Nucleus accumbens (tissue), 56 donors: ENCODE measurements at regions not wholly inside any gene's neighbourhood (a gene's known extent, or its start where the extent isn't known, plus 50 kb on each side); places are given as distances from the start of the nearest gene placed in this dataset.

Experiments used
- DNase-seq, 56 donors: peaks; one replicate each; lab custom pipeline; 2025; lab: John Stamatoyannopoulos, UW

DNA sequence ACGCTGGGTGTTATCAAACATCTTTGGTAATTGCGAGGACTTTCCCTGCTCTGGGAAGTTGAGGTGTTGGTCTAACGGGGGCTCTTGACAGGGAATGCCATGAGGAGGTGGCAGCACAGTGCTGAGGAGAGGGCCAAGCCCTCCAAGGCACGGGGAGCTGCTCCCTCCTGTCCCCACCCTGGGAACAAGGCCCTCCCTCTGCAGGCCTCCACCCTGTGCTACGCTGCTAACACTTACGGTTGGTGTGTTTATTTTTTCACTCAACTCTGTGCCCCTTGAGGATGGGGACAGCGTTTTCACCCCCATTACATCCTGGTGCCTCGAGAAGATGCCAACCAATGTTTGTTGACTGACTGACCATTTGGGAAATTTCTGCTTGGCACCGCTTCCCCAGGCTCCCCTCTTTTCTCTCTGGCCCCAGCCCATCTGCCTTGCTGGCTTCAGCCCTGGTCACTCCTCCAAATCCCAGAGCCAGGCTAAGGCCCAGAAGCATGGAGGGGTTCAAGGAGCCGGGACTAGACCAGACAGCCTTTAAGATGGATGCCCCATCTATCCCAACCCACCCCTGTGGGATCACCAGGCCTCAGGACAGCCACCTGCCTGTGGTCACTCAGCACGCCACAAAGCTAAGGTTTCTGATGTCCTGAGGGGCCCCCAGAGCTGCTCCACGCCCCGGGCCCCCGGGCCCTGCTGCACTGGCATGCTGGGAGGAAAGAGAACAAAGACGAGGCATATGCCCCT lies 125.7 kb downstream of the BARX1 start:
- no peak for DNase-seq

DNA sequence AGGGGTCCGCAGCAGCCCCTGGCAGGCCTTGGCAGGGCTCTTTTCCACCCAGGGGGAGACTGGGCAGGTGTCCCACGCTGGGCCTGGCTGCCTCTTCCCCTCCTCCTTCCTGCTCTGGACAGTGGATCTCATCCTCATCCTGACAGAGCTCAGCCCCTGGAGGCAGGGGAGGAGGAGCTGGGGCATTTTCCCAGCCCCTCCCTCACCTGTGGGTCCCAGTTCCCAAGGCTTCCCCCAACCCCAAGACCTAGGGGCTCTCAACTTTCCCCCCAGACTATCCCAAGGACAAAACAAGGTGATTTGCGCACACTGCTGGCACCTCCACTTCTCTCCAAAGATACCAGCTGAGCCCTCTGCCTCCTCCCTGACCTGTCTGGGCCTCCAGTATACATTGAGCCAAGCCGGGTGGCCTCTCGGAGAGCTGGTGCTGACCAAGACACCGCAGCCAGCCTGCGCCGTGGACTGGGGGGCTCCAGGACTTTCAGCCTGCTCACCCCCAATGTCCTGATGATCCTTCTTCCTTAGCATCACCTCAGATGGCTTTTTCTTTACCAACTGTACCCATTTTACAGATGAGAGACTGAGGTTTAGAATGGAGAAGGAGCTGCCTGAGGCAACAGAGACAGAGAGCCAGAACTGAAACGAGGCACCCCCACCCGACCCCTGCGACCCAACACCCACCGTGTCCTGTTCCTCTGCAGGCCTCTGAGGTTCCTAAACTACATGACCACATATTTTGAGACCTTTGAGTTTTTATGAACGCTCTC lies 126.6 kb downstream of the BARX1 start:
- no peak for DNase-seq

GRCh38 chr9:93827545-93828330 lies 127.4 kb downstream of the BARX1 start:
- peak in 33 of 56 donors; percentile 6 to 57 (median 14) for DNase-seq

- no peak for DNase-seq
Observed at GRCh38 chr9:93826905-93827544, 128.1 kb downstream of the BARX1 start.

GRCh38 chr9:93826209-93826608 lies 128.9 kb downstream of the BARX1 start:
- DNase-seq = no peak

GRCh38 chr9:93825348-93826115 lies 129.6 kb downstream of the BARX1 start:
- no peak for DNase-seq

DNA sequence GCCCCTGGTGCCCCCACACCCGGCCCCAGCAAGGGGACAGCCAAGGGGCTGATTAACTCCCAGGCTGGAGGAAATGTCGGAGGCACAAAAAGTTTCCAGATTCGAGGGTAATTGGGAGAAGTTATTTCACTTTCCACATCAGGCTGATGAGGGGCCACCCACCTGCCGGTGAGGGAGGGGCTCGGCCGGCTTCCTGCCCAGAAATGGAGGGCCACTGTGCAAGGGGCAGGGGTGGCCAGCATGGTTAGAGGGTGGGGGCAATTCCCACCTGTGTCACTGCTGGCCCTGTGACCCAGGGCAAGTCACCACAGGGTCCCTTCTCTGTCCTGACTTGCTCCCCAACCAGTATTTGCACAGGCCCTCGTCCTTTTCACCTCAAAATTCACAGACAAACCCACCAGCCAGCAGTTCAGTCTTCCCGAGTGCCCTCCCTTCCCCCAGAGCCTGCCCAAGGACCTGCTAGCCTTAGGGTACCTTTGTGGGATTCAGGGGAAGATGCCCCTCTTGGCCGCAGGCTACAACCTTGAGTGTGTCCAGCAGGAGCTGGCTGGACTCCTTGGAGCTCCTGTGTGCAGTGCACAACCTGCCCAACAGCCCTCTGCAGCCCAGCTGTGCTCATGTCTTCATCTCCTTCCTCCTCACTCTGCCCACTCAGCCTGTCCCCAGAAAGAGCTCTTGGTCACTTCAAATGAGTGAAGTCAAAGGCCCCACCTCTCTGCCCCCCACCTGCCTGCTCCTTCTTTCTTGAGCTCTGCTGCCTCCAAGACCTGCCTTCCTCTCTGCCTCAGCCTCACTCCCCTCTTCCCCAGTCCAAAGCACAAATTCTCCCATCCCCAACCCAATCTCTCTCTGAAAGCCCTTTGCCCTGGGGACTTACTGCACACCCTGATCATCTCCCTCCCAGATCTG lies 130.5 kb downstream of the BARX1 start:
- DNase-seq = no peak

GRCh38 chr9:93823245-93824072 lies 131.7 kb downstream of the BARX1 start:
- no peak for DNase-seq

DNA sequence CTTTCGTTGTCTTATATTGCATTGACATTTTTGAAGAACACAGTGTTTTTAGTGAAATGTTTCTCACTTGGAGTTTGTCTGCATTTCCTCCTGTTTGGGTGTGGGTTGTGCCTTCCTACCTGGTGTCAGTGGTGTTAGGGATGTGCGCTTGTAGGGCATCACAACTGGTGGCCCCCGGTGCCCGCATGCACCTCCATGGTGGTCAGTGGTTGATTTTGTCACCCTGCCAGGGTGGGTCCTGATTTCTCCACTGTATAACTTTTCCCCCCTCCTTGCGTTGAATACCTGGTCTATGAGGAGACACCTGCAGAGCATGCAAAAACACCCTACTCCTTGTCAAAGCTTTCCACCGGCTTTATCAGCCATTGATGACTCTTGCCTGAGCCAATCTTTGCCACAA lies 132.9 kb downstream of the BARX1 start:
- DNase-seq = no peak

- no peak for DNase-seq
Observed at GRCh38 chr9:93821307-93821703, 133.8 kb downstream of the BARX1 start.

GRCh38 chr9:93820667-93821306 lies 134.4 kb downstream of the BARX1 start:
- no peak for DNase-seq

- DNase-seq = no peak
Observed at GRCh38 chr9:93819905-93820304, 135.2 kb downstream of the BARX1 start.

DNA sequence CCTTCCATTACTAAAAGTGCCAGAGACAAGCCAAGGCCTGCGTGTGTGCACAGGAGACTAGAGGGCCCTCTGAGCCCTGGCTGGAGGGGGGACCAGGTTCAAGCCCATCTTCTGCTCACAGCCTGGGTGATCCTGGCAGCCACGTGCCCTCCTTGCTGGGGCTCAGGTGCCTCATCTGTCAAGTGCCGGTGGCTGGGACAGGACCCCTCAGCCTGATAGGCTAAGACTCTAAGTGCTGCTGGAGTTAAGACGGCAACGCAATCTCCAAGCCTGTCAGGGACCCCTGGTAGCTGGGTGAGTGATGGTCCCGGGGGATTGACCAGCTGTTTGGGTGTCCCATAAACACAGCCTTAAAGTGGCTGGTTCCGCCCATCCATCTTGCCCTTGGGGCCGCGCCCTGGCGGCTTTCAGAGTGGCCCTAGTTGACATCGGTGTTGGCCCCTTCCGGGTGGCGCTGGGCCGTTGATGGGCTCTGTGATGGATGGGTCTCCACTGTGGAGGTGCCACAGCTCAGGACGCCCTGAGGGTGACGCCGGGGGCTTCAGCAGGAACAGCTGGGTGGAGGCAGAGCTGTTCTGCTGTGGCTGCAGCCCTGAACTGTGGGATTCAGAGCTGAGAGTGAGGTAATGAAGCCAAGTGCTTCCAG lies 136.2 kb downstream of the BARX1 start:
- no peak for DNase-seq

DNA sequence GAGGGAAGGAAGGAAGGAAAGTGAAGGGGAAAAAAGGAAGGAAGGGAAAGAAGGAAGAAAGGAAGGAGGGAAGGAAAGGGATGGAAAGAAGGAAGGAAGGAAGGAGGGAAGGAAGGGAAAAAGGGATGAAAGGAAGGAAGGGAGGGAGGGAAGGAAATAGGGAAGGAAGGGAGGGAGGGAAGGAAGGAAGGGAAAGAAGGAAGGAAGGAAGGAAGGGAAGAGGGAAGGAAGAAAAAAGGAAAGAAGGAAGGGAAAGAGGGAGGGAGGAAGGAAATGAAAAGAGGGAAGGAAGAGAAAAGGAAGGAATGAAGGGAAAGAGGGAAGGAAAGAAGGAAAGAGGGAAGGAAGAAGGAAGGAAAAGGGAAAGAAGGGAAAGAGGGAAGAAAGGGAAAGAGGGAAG lies 136.9 kb downstream of the BARX1 start:
- no peak for DNase-seq

DNA sequence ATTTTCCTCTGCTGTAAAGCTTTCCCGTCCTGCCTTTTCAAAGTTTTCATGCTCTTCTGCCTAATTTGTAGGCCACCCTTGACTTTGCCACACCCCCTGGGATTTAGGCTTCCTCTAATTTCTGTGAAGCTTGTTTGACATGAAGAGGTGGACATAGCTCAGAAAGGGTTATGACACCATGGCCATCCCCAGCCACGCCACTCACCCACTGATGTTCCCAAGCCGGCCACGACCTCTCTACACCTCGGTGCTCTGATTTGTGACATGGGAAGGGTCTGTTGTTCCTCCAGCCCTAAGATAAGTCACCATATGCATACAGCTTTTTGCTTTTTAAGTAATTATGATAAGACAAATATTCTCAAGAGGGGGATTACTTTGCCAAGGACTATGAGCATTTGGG lies 139.5 kb downstream of the BARX1 start:
- DNase-seq = no peak

- DNase-seq = no peak
Observed at GRCh38 chr9:93815135-93815534, 140.0 kb downstream of the BARX1 start.
